K562 (cell line): ENCODE measurements at regions not wholly inside any gene's neighbourhood (a gene's known extent, or its start where the extent isn't known, plus 50 kb on each side); places are given as distances from the start of the nearest gene placed in this dataset.
A peak's percentile ranks its signal among the peaks of the same experiment; 100 is the strongest.

Experiments
- ATAC-seq: fragments of 200-7000 bp; cut with Tn5 transposase; 3 replicates; pipeline ENCODE4 v1.9.1; 2020; ENCODE audit warnings: moderate library complexity
- BruUV-seq: library from RNA; stranded (reverse); fragments of 400-500 nt; replicated peaks from 2 replicates; lab custom pipeline; 2021; lab: Mats Ljungman, UMichigan
- CTCF ChIA-PET: fragments of 300-600 bp; formaldehyde crosslinking; extraction: SDS; loops from one replicate; lab custom pipeline; 2021; ENCODE audit warnings: low intra/inter-chr PET ratio; lab: Yijun Ruan, JAX
- POLR2A ChIA-PET: fragments of 300-600, 350-650 bp; sonication (Branson Sonifier 250); formaldehyde crosslinking; extraction: SDS; loops from one replicate; lab custom pipeline; 2021; ENCODE audit warnings: antibody characterized with exemption, inconsistent platforms; lab: Yijun Ruan, JAX
- DNase-seq, 4 experiments: peaks; one replicate each; pipeline versions ENCODE4 v3.0.0 to v3.0.0-alpha.2; 2011 to 2018; ENCODE audit warnings: low spot score in 3 of 4, mixed read lengths in 3 of 4; ENCODE audit errors: extremely low read depth in 1 of 4
- FAIRE-seq: peaks from 2 replicates; lab custom pipeline; 2011; peaks lifted over from hg19 to GRCh38; lab: Jason Lieb, UNC
- H2AFZ ChIP-seq: 2 replicates; pipeline ENCODE4 v1.6.0; 2011; ENCODE audit warnings: low read depth, low read length, control low read depth, inconsistent platforms
- H3K27ac ChIP-seq: fragments of 200-600 bp; 3 replicates; pipeline ENCODE4 v1.8.0; 2011; ENCODE audit warnings: low read depth, mild to moderate bottlenecking, control low read depth, inconsistent platforms, low read length, moderate library complexity, mixed read lengths; ENCODE audit errors: extremely low read depth
- H3K27me3 ChIP-seq, 2 experiments: fragments of 300-600 bp in 1 of 2; 2 replicates in 1 of 2; 3 replicates in 1 of 2; pipeline versions ENCODE4 v1.6.0 to v1.8.0; 2011; ENCODE audit warnings: inconsistent platforms in 2 of 2, low read length in 2 of 2, mild to moderate bottlenecking in 1 of 2, mixed read lengths in 1 of 2, moderate library complexity in 1 of 2; ENCODE audit not compliant: control insufficient read depth in 2 of 2, insufficient read depth in 2 of 2
- H3K36me3 ChIP-seq: fragments of 300-600 bp; 3 replicates; pipeline ENCODE4 v1.8.0; 2011; ENCODE audit warnings: mild to moderate bottlenecking, low read length, inconsistent platforms; ENCODE audit not compliant: control insufficient read depth, insufficient read depth
- H3K4me1 ChIP-seq, 2 experiments: fragments of 200-600 bp in 1 of 2; replicated peaks in 1 of 2; 2 replicates in 1 of 2; 3 replicates in 1 of 2; pipeline versions ENCODE4 v1.5.1 to v1.8.0; 2011; ENCODE audit warnings: inconsistent platforms in 2 of 2, low read length in 2 of 2, mild to moderate bottlenecking in 1 of 2, mixed read lengths in 1 of 2, moderate library complexity in 1 of 2; ENCODE audit not compliant: control insufficient read depth in 2 of 2, insufficient read depth in 2 of 2
- H3K4me2 ChIP-seq: 2 replicates; pipeline ENCODE4 v1.6.1; 2011; ENCODE audit warnings: low read length, control low read depth, inconsistent platforms, mixed read lengths; ENCODE audit not compliant: insufficient read depth
- H3K4me3 ChIP-seq: fragments of 200-600 bp; sonication (generic), shearing (Covaris generic); 2 replicates; pipeline ENCODE4 v1.5.1; 2016; ENCODE audit warnings: control low read depth, inconsistent platforms
- H3K79me2 ChIP-seq: fragments of 200-600 bp; 3 replicates; pipeline ENCODE4 v1.8.0; 2011; ENCODE audit warnings: low read length, inconsistent platforms; ENCODE audit not compliant: control insufficient read depth, insufficient read depth
- H3K9ac ChIP-seq, 2 experiments: 2 replicates each; pipeline versions ENCODE4 v1.6.0 to v1.6.1; 2011; ENCODE audit warnings: low read depth in 2 of 2, low read length in 2 of 2, control low read depth in 1 of 2, inconsistent platforms in 1 of 2, mild to moderate bottlenecking in 1 of 2, mixed read lengths in 1 of 2; ENCODE audit not compliant: insufficient read depth in 1 of 2
- H3K9me1 ChIP-seq: one replicate; pipeline ENCODE4 v1.6.0; 2011; ENCODE audit warnings: inconsistent platforms, mild to moderate bottlenecking, low read length, moderate library complexity; ENCODE audit not compliant: control insufficient read depth, insufficient read depth
- H3K9me3 ChIP-seq: replicated peaks from 2 replicates; pipeline ENCODE4 v1.5.1; 2011; ENCODE audit warnings: low read depth, low read length, inconsistent platforms; ENCODE audit not compliant: control insufficient read depth, insufficient read depth
- H4K20me1 ChIP-seq: replicated peaks from 2 replicates; pipeline ENCODE4 v1.6.1; 2011; ENCODE audit warnings: low read length, inconsistent platforms, mixed read lengths; ENCODE audit not compliant: control insufficient read depth, insufficient read depth
- ARID1B ChIP-seq: fragments of 450-650 bp; IDR thresholded peaks from 2 replicates; pipeline ENCODE4 v1.6.1; 2016; ENCODE audit warnings: antibody characterized with exemption, mild to moderate bottlenecking, inconsistent platforms
- ATF3 ChIP-seq, 2 experiments: fragments of 450-650 bp in 1 of 2; sonication (generic) in 1 of 2; formaldehyde crosslinking in 1 of 2; IDR thresholded peaks in 1 of 2; conservative IDR thresholded peaks in 1 of 2; 2 replicates each; pipeline versions ENCODE4 v1.6.1 to v1.8.1; 2016 to 2023; ENCODE audit warnings: mild to moderate bottlenecking in 2 of 2, moderate library complexity in 2 of 2, inconsistent platforms in 1 of 2, missing genetic modification reagents in 1 of 2
- CCNT2 ChIP-seq: IDR thresholded peaks from 2 replicates; pipeline ENCODE4 v1.6.1; 2011; ENCODE audit warnings: borderline replicate concordance, low read depth, mild to moderate bottlenecking, moderate library complexity, mixed read lengths, low read length; ENCODE audit not compliant: insufficient read length; ENCODE audit errors: extremely low read depth
- CEBPG ChIP-seq, 3 experiments: fragments of 200-800 bp in 1 of 3; sonication (Bioruptor generic) in 1 of 3; sonication (generic) in 1 of 3; formaldehyde crosslinking in 1 of 3; IDR thresholded peaks in 2 of 3; conservative IDR thresholded peaks in 1 of 3; 2 replicates each; pipeline versions ENCODE4 v1.6.1 to v1.8.0; 2016 to 2022; ENCODE audit warnings: missing compliant biosample characterization in 2 of 3, missing genetic modification characterization in 2 of 3, mild to moderate bottlenecking in 1 of 3, missing genetic modification reagents in 1 of 3
- CHAMP1 ChIP-seq: fragments of 450-650 bp; IDR thresholded peaks from 2 replicates; pipeline ENCODE4 v1.6.1; 2016; ENCODE audit warnings: mild to moderate bottlenecking
- E2F1 ChIP-seq: sonication (generic); formaldehyde crosslinking; IDR thresholded peaks from 2 replicates; pipeline ENCODE4 v1.8.1; 2023; ENCODE audit warnings: mild to moderate bottlenecking, missing genetic modification reagents, moderate library complexity
- EP300 ChIP-seq: IDR thresholded peaks from 2 replicates; pipeline ENCODE4 v1.6.1; 2012; ENCODE audit warnings: low read length, improper control_type of control experiment
- ERF ChIP-seq: fragments of 450-650 bp; formaldehyde crosslinking; IDR thresholded peaks from 2 replicates; pipeline ENCODE4 v1.4.0; 2020; ENCODE audit warnings: mild to moderate bottlenecking, mixed read lengths
- IRF9 ChIP-seq: fragments of 450-650 bp; IDR thresholded peaks from 2 replicates; pipeline ENCODE4 v1.6.1; 2016; ENCODE audit warnings: missing biosample characterization, missing genetic modification characterization
- NCOA6 ChIP-seq: fragments of 450-650 bp; IDR thresholded peaks from 2 replicates; pipeline ENCODE4 v1.6.1; 2017; ENCODE audit warnings: mild to moderate bottlenecking
- PHF8 ChIP-seq: fragments of 200-600 bp; sonication (generic); IDR thresholded peaks from 2 replicates; pipeline ENCODE4 v1.6.1; 2012; ENCODE audit warnings: mixed run types, mild to moderate bottlenecking, inconsistent platforms, low read length, moderate library complexity, borderline replicate concordance
- SFPQ ChIP-seq: fragments of 200-400 bp; formaldehyde crosslinking; IDR thresholded peaks from 2 replicates; pipeline ENCODE4 v1.6.1; 2017; ENCODE audit warnings: mild to moderate bottlenecking, low read depth, low read length, moderate library complexity
- TRIM24 ChIP-seq, 2 experiments: fragments of 450-650 bp; IDR thresholded peaks; 2 replicates each; pipeline ENCODE4 v1.6.1; 2016
- ZNF232 ChIP-seq: sonication (generic); formaldehyde crosslinking; IDR thresholded peaks from 2 replicates; pipeline ENCODE4 v1.8.0; 2022; ENCODE audit warnings: mild to moderate bottlenecking, missing genetic modification reagents
- WGBS: fragments of 100-300 bp; shearing (Covaris generic); methylation state at CpG from one replicate; pipeline ENCODE4 v1.1.6; 2016; ENCODE audit warnings: low coverage, mixed read lengths; ENCODE audit not compliant: insufficient coverage; ENCODE audit errors: missing lambda C conversion rate; 5-methylcytosine and 5-hydroxymethylcytosine counted together
- in situ Hi-C: fragments of 300-500 bp; cut with MboI; formaldehyde crosslinking; loops from 4 replicates; pipeline ENCODE4 v1.15.0; 2018; ENCODE audit warnings: inconsistent platforms, mixed read lengths
- intact Hi-C: fragments of 100-400 bp; cut with micrococcal nuclease; formaldehyde crosslinking; loops from 2 replicates; pipeline ENCODE4 v1.14.2; 2022

GRCh38 chr18:1311376-1311775 is 406.7 kb downstream of the ADCYAP1 start:
- no peaks in the 10 kb centered on the region for H3K27me3 ChIP-seq
- WGBS, result 50% methylated on average over 2 of the region's 2 CpGs
- no peak overlapping the region for H3K4me2 ChIP-seq
- BruUV-seq, result no TSS peak
- DNase-seq (no peak), ATAC-seq (peak; percentile 46; the same call in 2 of the 3 replicates), FAIRE-seq (no peak)
- H3K79me2 ChIP-seq, result no peaks in the 10 kb centered on the region
- in situ Hi-C loops, result no loop called here
- no peaks in the 10 kb centered on the region for H3K9me1 ChIP-seq
- no peak overlapping the region for H2AFZ ChIP-seq
- no peaks in the 10 kb centered on the region; a peak in 1 of 5 replicates for H3K4me1 ChIP-seq
- ChIA-PET CTCF (no interaction called here), POLR2A (no interaction called here)
- H3K27ac ChIP-seq, result no peak overlapping the region
- peaks cover 16% of the 10 kb centered on the region for H3K36me3 ChIP-seq
- H3K9me3 ChIP-seq, result no peaks in the 10 kb centered on the region
- no peak overlapping the region for H3K4me3 ChIP-seq
- no peaks in the 10 kb centered on the region for H4K20me1 ChIP-seq
- H3K9ac ChIP-seq, result no peak overlapping the region
- intact Hi-C loops, result no loop called here
- TF ChIP-seq IRF9 (tag) (peak; percentile 86), PHF8 (no peak), ERF (no peak), ATF3 (IDR thresholded peaks at IDR 0.05) (peak; percentile 95), ATF3 (CRISPR knock-in tag; conservative IDR thresholded peaks at IDR 0.05) (no peak), CEBPG (CRISPR knock-in tag; IDR thresholded peaks at IDR 0.05) (peak; percentile 79), CEBPG (tag; conservative IDR thresholded peaks at IDR 0.05 in 1 of 2, IDR thresholded peaks at IDR 0.05 in 1 of 2) (peak; percentile 94 to 98), CCNT2 (no peak), ARID1B (no peak; the same call in 1 of the 2 replicates), EP300 (0 out of 2 replicates have a peak, but pooled peaks have one; percentile 8), NCOA6 (no peak), E2F1 (no peak), ZNF232 (CRISPR knock-in tag) (no peak), TRIM24 (IDR thresholded peaks at IDR 0.05) (peak; percentile 81 to 90; a peak in 2 of 4 replicates), SFPQ (no peak), CHAMP1 (no peak)
